Caco-2 (cell line): ENCODE measurements at regions not wholly inside any gene's neighbourhood (a gene's known extent, or its start where the extent isn't known, plus 50 kb on each side); places are given as distances from the start of the nearest gene placed in this dataset.

Experiments used
- BruUV-seq: library from RNA; stranded (reverse); fragments of 400-500 nt; replicated peaks from 2 replicates; lab custom pipeline; 2021; lab: Mats Ljungman, UMichigan
- CTCF ChIA-PET: fragments of 300-600 bp; sonication (Branson Sonifier 250); formaldehyde crosslinking; loops from one replicate; lab custom pipeline; 2022; ENCODE audit warnings: antibody characterized with exemption; lab: Charles Lee
- POLR2A ChIA-PET: fragments of 300-600 bp; sonication (Branson Sonifier 250); formaldehyde crosslinking; loops from one replicate; lab custom pipeline; 2022; ENCODE audit warnings: antibody characterized with exemption; lab: Charles Lee
- DNase-seq, 2 experiments: peaks; one replicate each; pipeline versions ENCODE4 v3.0.0 to v3.0.0-alpha.2; 2020 to 2022
- H3K27me3 ChIP-seq: replicated peaks from 2 replicates; pipeline ENCODE4 v1.6.0; 2011; ENCODE audit warnings: low read length; ENCODE audit not compliant: control insufficient read depth, insufficient read depth
- H3K36me3 ChIP-seq: 2 replicates; pipeline ENCODE4 v1.5.1; 2011; ENCODE audit warnings: low read length; ENCODE audit not compliant: control insufficient read depth, insufficient read depth
- H3K4me1 ChIP-seq: fragments of 250-450 bp; sonication (Bioruptor Pico); 2 replicates; pipeline ENCODE4 v1.5.1; 2020; ENCODE audit warnings: mild to moderate bottlenecking
- H3K4me3 ChIP-seq: 2 replicates; pipeline ENCODE4 v1.5.1; 2011; ENCODE audit warnings: low read depth, mild to moderate bottlenecking, control low read depth, low read length
- H3K9me3 ChIP-seq: fragments of 250-450 bp; sonication (Bioruptor Pico); 2 replicates; pipeline ENCODE4 v1.5.1; 2020; ENCODE audit warnings: mild to moderate bottlenecking, moderate library complexity
- H3K27ac Mint-ChIP-seq: one replicate; pipeline ENCODE4 v1.8.0; 2022; ENCODE audit warnings: mixed read lengths; ENCODE audit not compliant: unreplicated experiment
- H3K27me3 Mint-ChIP-seq: one replicate; pipeline ENCODE4 v1.8.0; 2022; ENCODE audit warnings: mixed read lengths; ENCODE audit not compliant: insufficient read depth, unreplicated experiment
- H3K36me3 Mint-ChIP-seq: one replicate; pipeline ENCODE4 v1.8.0; 2022; ENCODE audit warnings: mild to moderate bottlenecking, mixed read lengths; ENCODE audit not compliant: insufficient read depth, unreplicated experiment
- H3K4me1 Mint-ChIP-seq: one replicate; pipeline ENCODE4 v1.8.0; 2022; ENCODE audit warnings: low read depth, mixed read lengths; ENCODE audit not compliant: unreplicated experiment
- H3K4me3 Mint-ChIP-seq: one replicate; pipeline ENCODE4 v1.8.0; 2022; ENCODE audit warnings: mild to moderate bottlenecking, moderate library complexity, mixed read lengths; ENCODE audit not compliant: unreplicated experiment
- H3K9me3 Mint-ChIP-seq: one replicate; pipeline ENCODE4 v1.8.0; 2022; ENCODE audit warnings: mixed read lengths; ENCODE audit not compliant: unreplicated experiment
- intact Hi-C: fragments of 100-400 bp; cut with micrococcal nuclease; formaldehyde crosslinking; loops from one replicate; pipeline ENCODE4 v1.10.0; 2022; ENCODE audit not compliant: unreplicated experiment
- TF ChIP-seq, protein P1 (sequence below), 2 experiments: fragments of 200-600 bp in 1 of 2; IDR thresholded peaks; 1 replicate in 1 of 2; 2 replicates in 1 of 2; pipeline versions ENCODE4 v1.5.1 to v1.8.0; 2011 to 2022; ENCODE audit warnings: antibody characterized with exemption in 1 of 2, control low read depth in 1 of 2, inconsistent platforms in 1 of 2, low read depth in 1 of 2, low read length in 1 of 2, mild to moderate bottlenecking in 1 of 2, moderate library complexity in 1 of 2; ENCODE audit not compliant: insufficient read depth in 1 of 2, severe bottlenecking in 1 of 2, unreplicated experiment in 1 of 2

DNA sequence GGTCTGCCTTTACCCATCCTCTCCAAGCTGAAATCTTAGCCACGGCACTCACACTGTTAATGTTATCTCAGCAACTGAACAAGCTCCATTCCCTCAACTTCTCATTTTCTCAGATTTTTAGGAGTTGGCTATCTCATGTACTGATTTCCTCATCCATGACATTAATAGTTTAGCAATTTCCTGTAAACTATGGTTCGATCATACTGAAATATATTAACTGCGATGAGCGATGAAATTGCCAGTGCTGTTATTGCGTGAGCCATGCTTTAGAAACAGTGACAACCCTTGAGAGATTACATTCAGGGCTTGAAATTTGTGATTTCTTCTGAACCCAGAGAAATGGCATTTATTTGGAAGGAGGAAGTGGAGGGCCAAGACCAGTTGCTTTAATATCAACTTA is 223.7 kb downstream of the GPAT3 start:
- ChIA-PET CTCF (no interaction called here), POLR2A (no interaction called here)
- no peaks in the 10 kb centered on the region for H3K36me3 ChIP-seq
- no peak for DNase-seq
- Mint-ChIP-seq H3K27me3 (peaks cover 12% of the 10 kb centered on the region), H3K4me1 (no peaks in the 10 kb centered on the region), H3K4me3 (no peak overlapping the region), H3K27ac (no peak overlapping the region), H3K9me3 (no peaks in the 10 kb centered on the region), H3K36me3 (no peaks in the 10 kb centered on the region)
- intact Hi-C loops = no loop called here
- TF ChIP-seq, protein P1, sequence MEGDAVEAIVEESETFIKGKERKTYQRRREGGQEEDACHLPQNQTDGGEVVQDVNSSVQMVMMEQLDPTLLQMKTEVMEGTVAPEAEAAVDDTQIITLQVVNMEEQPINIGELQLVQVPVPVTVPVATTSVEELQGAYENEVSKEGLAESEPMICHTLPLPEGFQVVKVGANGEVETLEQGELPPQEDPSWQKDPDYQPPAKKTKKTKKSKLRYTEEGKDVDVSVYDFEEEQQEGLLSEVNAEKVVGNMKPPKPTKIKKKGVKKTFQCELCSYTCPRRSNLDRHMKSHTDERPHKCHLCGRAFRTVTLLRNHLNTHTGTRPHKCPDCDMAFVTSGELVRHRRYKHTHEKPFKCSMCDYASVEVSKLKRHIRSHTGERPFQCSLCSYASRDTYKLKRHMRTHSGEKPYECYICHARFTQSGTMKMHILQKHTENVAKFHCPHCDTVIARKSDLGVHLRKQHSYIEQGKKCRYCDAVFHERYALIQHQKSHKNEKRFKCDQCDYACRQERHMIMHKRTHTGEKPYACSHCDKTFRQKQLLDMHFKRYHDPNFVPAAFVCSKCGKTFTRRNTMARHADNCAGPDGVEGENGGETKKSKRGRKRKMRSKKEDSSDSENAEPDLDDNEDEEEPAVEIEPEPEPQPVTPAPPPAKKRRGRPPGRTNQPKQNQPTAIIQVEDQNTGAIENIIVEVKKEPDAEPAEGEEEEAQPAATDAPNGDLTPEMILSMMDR (IDR thresholded peaks at IDR 0.05; ENCODE audit: insufficient read depth in 1 of 2, low read depth in 1 of 2, low read length in 1 of 2, severe bottlenecking in 1 of 2, unreplicated experiment in 1 of 2) = no peak
- H3K4me1 ChIP-seq = no peaks in the 10 kb centered on the region
- no peaks in the 10 kb centered on the region for H3K27me3 ChIP-seq
- H3K4me3 ChIP-seq = no peak overlapping the region
- BruUV-seq = no TSS peak
- H3K9me3 ChIP-seq = no peaks in the 10 kb centered on the region

DNA sequence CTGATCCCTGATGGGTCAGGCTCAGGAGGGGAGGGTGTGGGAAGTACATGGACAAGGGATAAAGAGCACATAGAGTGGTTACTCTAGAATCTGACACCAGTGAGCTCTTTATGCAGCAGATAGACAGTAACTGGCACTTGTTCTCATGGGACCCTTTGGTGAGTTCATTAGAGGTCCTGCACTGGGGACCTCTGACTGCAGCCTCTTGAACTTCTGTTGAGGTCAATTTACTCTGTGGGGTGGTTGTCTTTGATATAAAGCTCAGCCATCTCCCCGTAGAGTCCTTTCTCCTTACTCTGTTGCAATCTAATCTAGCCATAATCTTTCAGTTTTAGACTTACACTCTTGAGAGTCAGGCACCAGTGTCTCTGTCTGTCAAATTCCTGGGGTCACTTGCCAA is 222.4 kb downstream of the GPAT3 start:
- Mint-ChIP-seq H3K27me3 (peaks cover 8% of the 10 kb centered on the region), H3K4me3 (no peak overlapping the region), H3K4me1 (no peaks in the 10 kb centered on the region), H3K36me3 (no peaks in the 10 kb centered on the region), H3K27ac (no peak overlapping the region), H3K9me3 (no peaks in the 10 kb centered on the region)
- no peaks in the 10 kb centered on the region for H3K36me3 ChIP-seq
- H3K4me3 ChIP-seq = no peak overlapping the region
- intact Hi-C loops = no loop called here
- ChIA-PET POLR2A (no interaction called here), CTCF (no interaction called here)
- no peaks in the 10 kb centered on the region for H3K9me3 ChIP-seq
- TF ChIP-seq, protein P1 (IDR thresholded peaks at IDR 0.05; ENCODE audit: insufficient read depth in 1 of 2, low read depth in 1 of 2, low read length in 1 of 2, severe bottlenecking in 1 of 2, unreplicated experiment in 1 of 2) = no peak
- no peaks in the 10 kb centered on the region for H3K27me3 ChIP-seq
- DNase-seq = no peak
- BruUV-seq = no TSS peak
- no peaks in the 10 kb centered on the region for H3K4me1 ChIP-seq

DNA sequence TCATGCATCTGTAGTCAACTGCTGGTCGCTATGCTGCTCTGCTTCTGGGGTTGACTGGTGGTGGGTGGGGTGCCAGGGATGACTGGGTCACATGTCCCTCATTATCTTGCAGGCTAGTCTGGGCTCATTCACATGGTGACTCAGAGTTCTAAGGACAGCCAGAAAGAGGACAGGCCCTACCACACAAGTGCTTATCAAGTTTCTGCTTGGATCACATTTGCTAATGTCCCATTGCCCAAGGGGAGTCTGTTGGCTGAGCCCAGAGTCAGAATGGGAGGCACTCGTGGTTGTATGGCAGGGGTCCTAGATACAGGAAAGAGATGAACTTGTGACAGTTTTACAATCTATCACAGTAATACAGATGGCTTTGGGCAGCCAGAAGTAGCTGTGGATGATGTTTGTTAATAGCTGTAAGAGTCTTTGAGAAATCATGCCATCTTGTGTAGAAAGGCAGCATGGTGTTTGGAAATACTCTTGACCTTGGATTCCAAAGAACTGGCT is 221.3 kb downstream of the GPAT3 start:
- no peak overlapping the region for H3K27ac Mint-ChIP-seq
- Histone ChIP-seq H3K27me3 (no peaks in the 10 kb centered on the region), H3K4me1 (no peaks in the 10 kb centered on the region), H3K36me3 (no peaks in the 10 kb centered on the region), H3K9me3 (no peaks in the 10 kb centered on the region), H3K4me3 (no peak overlapping the region)
- DNase-seq = no peak
- intact Hi-C loops = no loop called here
- TF ChIP-seq, protein P1 (IDR thresholded peaks at IDR 0.05; ENCODE audit: insufficient read depth in 1 of 2, low read depth in 1 of 2, low read length in 1 of 2, severe bottlenecking in 1 of 2, unreplicated experiment in 1 of 2) = no peak
- CTCF ChIA-PET = no interaction called here
- BruUV-seq = no TSS peak
- H3K4me3 Mint-ChIP-seq = no peak overlapping the region
- POLR2A ChIA-PET = no interaction called here
- no peaks in the 10 kb centered on the region for H3K36me3 Mint-ChIP-seq
- peaks cover 8% of the 10 kb centered on the region for H3K27me3 Mint-ChIP-seq
- H3K9me3 Mint-ChIP-seq = no peaks in the 10 kb centered on the region
- H3K4me1 Mint-ChIP-seq = no peaks in the 10 kb centered on the region
